Smooth muscle cell (in vitro differentiated cells): ENCODE measurements at regions not wholly inside any gene's neighbourhood (a gene's known extent, or its start where the extent isn't known, plus 50 kb on each side); places are given as distances from the start of the nearest gene placed in this dataset.
"Not testable (repeated sequence)": the region's sequence is repeated elsewhere in the genome, so short reads cannot be mapped to it uniquely, and the experiment has no call there.

Source experiments
- DNase-seq: peaks from one replicate; lab custom pipeline; 2025; ENCODE audit not compliant: unreplicated experiment; lab: John Stamatoyannopoulos, UW
- H2AFZ ChIP-seq: fragments of 200-600 bp; sonication (generic); 2 replicates; pipeline ENCODE4 v1.6.0; 2016; ENCODE audit warnings: antibody characterized with exemption, low read depth, mild to moderate bottlenecking
- H3F3A ChIP-seq: fragments of 200-600 bp; sonication (generic); 2 replicates; pipeline ENCODE4 v1.6.0; 2017; ENCODE audit warnings: antibody characterized with exemption, low read depth
- H3K27ac ChIP-seq: fragments of 200-600 bp; sonication (generic); 2 replicates; pipeline ENCODE4 v1.5.1; 2016; ENCODE audit warnings: low read depth, mild to moderate bottlenecking
- H3K27me3 ChIP-seq: fragments of 200-600 bp; sonication (generic); 2 replicates; pipeline ENCODE4 v1.6.1; 2016; ENCODE audit warnings: low read depth, mild to moderate bottlenecking
- H3K36me3 ChIP-seq: fragments of 200-600 bp; sonication (generic); 2 replicates; pipeline ENCODE4 v1.5.1; 2016; ENCODE audit warnings: low read depth
- H3K4me1 ChIP-seq: fragments of 200-600 bp; sonication (generic); 2 replicates; pipeline ENCODE4 v1.5.1; 2016; ENCODE audit warnings: low read depth
- H3K4me2 ChIP-seq: fragments of 200-600 bp; sonication (generic); 2 replicates; pipeline ENCODE4 v1.6.0; 2016; ENCODE audit warnings: mild to moderate bottlenecking
- H3K4me3 ChIP-seq: fragments of 200-600 bp; sonication (generic); 2 replicates; pipeline ENCODE4 v1.5.1; 2016; ENCODE audit warnings: mild to moderate bottlenecking
- H3K79me2 ChIP-seq: fragments of 200-600 bp; sonication (generic); 2 replicates; pipeline ENCODE4 v1.6.0; 2016; ENCODE audit warnings: low read depth, mild to moderate bottlenecking
- H3K9ac ChIP-seq: fragments of 200-600 bp; sonication (generic); 2 replicates; pipeline ENCODE4 v1.6.0; 2016; ENCODE audit warnings: low read depth
- H3K9me3 ChIP-seq: fragments of 200-600 bp; sonication (generic); replicated peaks from 2 replicates; pipeline ENCODE4 v1.5.1; 2016; ENCODE audit warnings: low read depth
- H4K20me1 ChIP-seq: fragments of 200-600 bp; sonication (generic); 2 replicates; pipeline ENCODE4 v1.6.0; 2016; ENCODE audit warnings: low read depth
- CTCF ChIP-seq: fragments of 200-600 bp; sonication (generic); IDR thresholded peaks from 2 replicates; pipeline ENCODE4 v1.5.1; 2017; ENCODE audit warnings: borderline replicate concordance, mild to moderate bottlenecking, antibody characterized with exemption; ENCODE audit not compliant: insufficient read depth, poor library complexity, severe bottlenecking
- WGBS: methylation state at CpG from one replicate; pipeline ENCODE4 v1.1.7; 2016; ENCODE audit warnings: low lambda C conversion rate; 5-methylcytosine and 5-hydroxymethylcytosine counted together

GRCh38 chr12:84408936-84409335 is 503.7 kb downstream of the SLC6A15 start:
- H3K79me2 ChIP-seq: no peaks in the 10 kb centered on the region
- no peaks in the 10 kb centered on the region for H3K4me1 ChIP-seq
- no peaks in the 10 kb centered on the region for H3F3A ChIP-seq
- no peak overlapping the region for H3K4me3 ChIP-seq
- no peak overlapping the region for H3K9ac ChIP-seq
- no peaks in the 10 kb centered on the region for H3K36me3 ChIP-seq
- DNase-seq: no peak
- H4K20me1 ChIP-seq: no peaks in the 10 kb centered on the region
- H3K27ac ChIP-seq: no peak overlapping the region
- no peaks in the 10 kb centered on the region for H3K9me3 ChIP-seq
- no peak overlapping the region for H3K4me2 ChIP-seq
- WGBS: 97% methylated on average over 1 of the region's 1 CpG
- H2AFZ ChIP-seq: no peak overlapping the region
- no peaks in the 10 kb centered on the region for H3K27me3 ChIP-seq
- no peak for TF ChIP-seq CTCF

- H4K20me1 ChIP-seq, H3K4me2 ChIP-seq, H3K36me3 ChIP-seq, H3F3A ChIP-seq, H3K9me3 ChIP-seq, DNase-seq, H3K27ac ChIP-seq, H3K27me3 ChIP-seq, H3K4me3 ChIP-seq, H3K79me2 ChIP-seq, H3K9ac ChIP-seq, H2AFZ ChIP-seq, H3K4me1 ChIP-seq: not testable (repeated sequence)
- WGBS: 93% methylated on average over 1 of the region's 1 CpG
These were observed 505.9 kb downstream of the SLC6A15 start for GRCh38 chr12:84406720-84407119.

- no peak for DNase-seq
- TF ChIP-seq CTCF: no peak
- Histone ChIP-seq H3K79me2 (no peaks in the 10 kb centered on the region), H4K20me1 (no peaks in the 10 kb centered on the region), H3K4me3 (no peak overlapping the region), H3K9me3 (no peaks in the 10 kb centered on the region), H3K27ac (no peak overlapping the region), H3F3A (no peaks in the 10 kb centered on the region), H3K9ac (no peak overlapping the region), H3K36me3 (no peaks in the 10 kb centered on the region), H3K4me1 (no peaks in the 10 kb centered on the region), H3K27me3 (no peaks in the 10 kb centered on the region), H3K4me2 (no peak overlapping the region), H2AFZ (no peak overlapping the region)
These were observed 514.8 kb downstream of the SLC6A15 start for GRCh38 chr12:84397846-84398245.

GRCh38 chr12:84397263-84397662 is 515.3 kb downstream of the SLC6A15 start:
- Histone ChIP-seq H3K4me1 (no peaks in the 10 kb centered on the region), H3K27ac (no peak overlapping the region), H3K4me3 (no peak overlapping the region), H2AFZ (no peak overlapping the region), H3F3A (no peaks in the 10 kb centered on the region), H3K9ac (no peak overlapping the region), H3K4me2 (no peak overlapping the region), H3K27me3 (no peaks in the 10 kb centered on the region), H3K79me2 (no peaks in the 10 kb centered on the region), H3K9me3 (no peaks in the 10 kb centered on the region), H4K20me1 (no peaks in the 10 kb centered on the region), H3K36me3 (no peaks in the 10 kb centered on the region)
- no peak for DNase-seq
- 98% methylated on average over 1 of the region's 1 CpG for WGBS
- TF ChIP-seq CTCF: peak; percentile 40

GRCh38 chr12:84391176-84391575 is 521.4 kb downstream of the SLC6A15 start:
- not testable (repeated sequence) for H3K27ac ChIP-seq, H3K9me3 ChIP-seq, H3K4me3 ChIP-seq, H3K4me1 ChIP-seq, H4K20me1 ChIP-seq, H3K79me2 ChIP-seq, DNase-seq, H3K9ac ChIP-seq, H3F3A ChIP-seq, H3K27me3 ChIP-seq, H3K4me2 ChIP-seq, H2AFZ ChIP-seq, H3K36me3 ChIP-seq
